Smooth muscle cell (in vitro differentiated cells): ENCODE measurements at regions not wholly inside any gene's neighbourhood (a gene's known extent, or its start where the extent isn't known, plus 50 kb on each side); places are given as distances from the start of the nearest gene placed in this dataset.

ENCODE experiments used
- DNase-seq: peaks from one replicate; lab custom pipeline; 2025; ENCODE audit not compliant: unreplicated experiment; lab: John Stamatoyannopoulos, UW
- H2AFZ ChIP-seq: fragments of 200-600 bp; sonication (generic); 2 replicates; pipeline ENCODE4 v1.6.0; 2016; ENCODE audit warnings: antibody characterized with exemption, low read depth, mild to moderate bottlenecking
- H3F3A ChIP-seq: fragments of 200-600 bp; sonication (generic); 2 replicates; pipeline ENCODE4 v1.6.0; 2017; ENCODE audit warnings: antibody characterized with exemption, low read depth
- H3K27ac ChIP-seq: fragments of 200-600 bp; sonication (generic); 2 replicates; pipeline ENCODE4 v1.5.1; 2016; ENCODE audit warnings: low read depth, mild to moderate bottlenecking
- H3K27me3 ChIP-seq: fragments of 200-600 bp; sonication (generic); 2 replicates; pipeline ENCODE4 v1.6.1; 2016; ENCODE audit warnings: low read depth, mild to moderate bottlenecking
- H3K36me3 ChIP-seq: fragments of 200-600 bp; sonication (generic); 2 replicates; pipeline ENCODE4 v1.5.1; 2016; ENCODE audit warnings: low read depth
- H3K4me1 ChIP-seq: fragments of 200-600 bp; sonication (generic); 2 replicates; pipeline ENCODE4 v1.5.1; 2016; ENCODE audit warnings: low read depth
- H3K4me2 ChIP-seq: fragments of 200-600 bp; sonication (generic); 2 replicates; pipeline ENCODE4 v1.6.0; 2016; ENCODE audit warnings: mild to moderate bottlenecking
- H3K4me3 ChIP-seq: fragments of 200-600 bp; sonication (generic); 2 replicates; pipeline ENCODE4 v1.5.1; 2016; ENCODE audit warnings: mild to moderate bottlenecking
- H3K79me2 ChIP-seq: fragments of 200-600 bp; sonication (generic); 2 replicates; pipeline ENCODE4 v1.6.0; 2016; ENCODE audit warnings: low read depth, mild to moderate bottlenecking
- H3K9ac ChIP-seq: fragments of 200-600 bp; sonication (generic); 2 replicates; pipeline ENCODE4 v1.6.0; 2016; ENCODE audit warnings: low read depth
- H3K9me3 ChIP-seq: fragments of 200-600 bp; sonication (generic); replicated peaks from 2 replicates; pipeline ENCODE4 v1.5.1; 2016; ENCODE audit warnings: low read depth
- H4K20me1 ChIP-seq: fragments of 200-600 bp; sonication (generic); 2 replicates; pipeline ENCODE4 v1.6.0; 2016; ENCODE audit warnings: low read depth
- CTCF ChIP-seq: fragments of 200-600 bp; sonication (generic); IDR thresholded peaks from 2 replicates; pipeline ENCODE4 v1.5.1; 2017; ENCODE audit warnings: borderline replicate concordance, mild to moderate bottlenecking, antibody characterized with exemption; ENCODE audit not compliant: insufficient read depth, poor library complexity, severe bottlenecking
- WGBS: methylation state at CpG from one replicate; pipeline ENCODE4 v1.1.7; 2016; ENCODE audit warnings: low lambda C conversion rate; 5-methylcytosine and 5-hydroxymethylcytosine counted together

- H3K36me3 ChIP-seq, result no peaks in the 10 kb centered on the region
- TF ChIP-seq CTCF, result no peak
- no peaks in the 10 kb centered on the region for H3K79me2 ChIP-seq
- no peak for DNase-seq
- no peaks in the 10 kb centered on the region for H3K4me1 ChIP-seq
- no peak overlapping the region for H3K9ac ChIP-seq
- no peaks in the 10 kb centered on the region for H3K9me3 ChIP-seq
- no peak overlapping the region for H3K27ac ChIP-seq
- H3F3A ChIP-seq, result no peaks in the 10 kb centered on the region
- H3K4me2 ChIP-seq, result no peak overlapping the region
- no peaks in the 10 kb centered on the region for H3K27me3 ChIP-seq
- H3K4me3 ChIP-seq, result no peak overlapping the region
- H4K20me1 ChIP-seq, result no peaks in the 10 kb centered on the region
- H2AFZ ChIP-seq, result no peak overlapping the region
Measured at GRCh38 chr9:103680581-103680980, 413.5 kb upstream of the SMC2 start.

- no peak for TF ChIP-seq CTCF
- Histone ChIP-seq H3K9me3 (no peaks in the 10 kb centered on the region), H3K79me2 (no peaks in the 10 kb centered on the region), H3K4me1 (no peaks in the 10 kb centered on the region), H3K4me2 (no peak overlapping the region), H4K20me1 (no peaks in the 10 kb centered on the region), H3K36me3 (no peaks in the 10 kb centered on the region), H2AFZ (no peak overlapping the region), H3K27me3 (no peaks in the 10 kb centered on the region), H3K9ac (no peak overlapping the region), H3K27ac (no peak overlapping the region), H3F3A (no peaks in the 10 kb centered on the region), H3K4me3 (no peak overlapping the region)
- WGBS, result 76% methylated on average over 6 of the region's 6 CpGs
- no peak for DNase-seq
Measured at GRCh38 chr9:103681435-103681834, 412.7 kb upstream of the SMC2 start.

- 86% methylated on average over 3 of the region's 3 CpGs for WGBS
- no peak for DNase-seq
- H3K36me3 ChIP-seq, result no peaks in the 10 kb centered on the region
- no peaks in the 10 kb centered on the region for H3K9me3 ChIP-seq
- H3K4me1 ChIP-seq, result no peaks in the 10 kb centered on the region
- H3K4me2 ChIP-seq, result no peak overlapping the region
- no peak for TF ChIP-seq CTCF
- H3F3A ChIP-seq, result no peaks in the 10 kb centered on the region
- no peaks in the 10 kb centered on the region for H3K79me2 ChIP-seq
- no peak overlapping the region for H2AFZ ChIP-seq
- H3K9ac ChIP-seq, result no peak overlapping the region
- no peaks in the 10 kb centered on the region for H3K27me3 ChIP-seq
- no peaks in the 10 kb centered on the region for H4K20me1 ChIP-seq
- no peak overlapping the region for H3K4me3 ChIP-seq
- H3K27ac ChIP-seq, result no peak overlapping the region
Measured at GRCh38 chr9:103700195-103700962, 393.7 kb upstream of the SMC2 start.

- no peak for DNase-seq
- no peaks in the 10 kb centered on the region for H3K4me1 ChIP-seq
- H3K27ac ChIP-seq, result no peak overlapping the region
- 78% methylated on average over 4 of the region's 4 CpGs for WGBS
- no peaks in the 10 kb centered on the region for H3K79me2 ChIP-seq
- no peak overlapping the region for H2AFZ ChIP-seq
- H3K4me3 ChIP-seq, result no peak overlapping the region
- H4K20me1 ChIP-seq, result no peaks in the 10 kb centered on the region
- TF ChIP-seq CTCF, result no peak
- no peaks in the 10 kb centered on the region for H3K36me3 ChIP-seq
- H3F3A ChIP-seq, result no peaks in the 10 kb centered on the region
- no peak overlapping the region for H3K9ac ChIP-seq
- no peaks in the 10 kb centered on the region for H3K9me3 ChIP-seq
- no peak overlapping the region for H3K4me2 ChIP-seq
- H3K27me3 ChIP-seq, result no peaks in the 10 kb centered on the region
Measured at GRCh38 chr9:103702572-103702971, 391.5 kb upstream of the SMC2 start.
